BLaER1 treated with 17β-estradiol and CSF1 and Interleukin-3, amounts not matched to agents 10 nM and 100 nM (cell line): ENCODE measurements at regions not wholly inside any gene's neighbourhood (a gene's known extent, or its start where the extent isn't known, plus 50 kb on each side); places are given as distances from the start of the nearest gene placed in this dataset.
A peak's percentile ranks its signal among the peaks of the same experiment; 100 is the strongest.

Source experiments
- H3K27ac ChIP-seq, 11 experiments: shearing (Covaris generic); formaldehyde crosslinking; 2 replicates each; pipeline ENCODE4 v1.8.1; 2022
- H3K27me3 ChIP-seq, 11 experiments: shearing (Covaris generic); formaldehyde crosslinking; 2 replicates each; pipeline ENCODE4 v1.8.1; 2022
- H3K36me3 ChIP-seq, 11 experiments: shearing (Covaris generic); formaldehyde crosslinking; 2 replicates each; pipeline ENCODE4 v1.8.1; 2022
- H3K4me1 ChIP-seq, 10 experiments: shearing (Covaris generic); formaldehyde crosslinking; 2 replicates each; pipeline ENCODE4 v1.8.1; 2022
- H3K4me2 ChIP-seq, 11 experiments: shearing (Covaris generic); formaldehyde crosslinking; 2 replicates each; pipeline ENCODE4 v1.8.1; 2022
- H3K4me3 ChIP-seq, 10 experiments: shearing (Covaris generic); formaldehyde crosslinking; 2 replicates each; pipeline ENCODE4 v1.8.1; 2022
- H3K9ac ChIP-seq, 11 experiments: shearing (Covaris generic); formaldehyde crosslinking; 2 replicates each; pipeline ENCODE4 v1.8.1; 2022
- H3K9me3 ChIP-seq, 11 experiments: shearing (Covaris generic); formaldehyde crosslinking; replicated peaks in 1 of 11; 2 replicates each; pipeline ENCODE4 v1.8.1; 2022
- H4K20me1 ChIP-seq, 11 experiments: shearing (Covaris generic); formaldehyde crosslinking; 2 replicates each; pipeline ENCODE4 v1.8.1; 2022
- Cebpa-rat ChIP-seq, 11 experiments: shearing (Covaris generic); IDR thresholded peaks; 2 replicates each; pipeline ENCODE4 v1.8.1; 2022

GRCh38 chr1:118334506-118334905 lies 149.5 kb upstream of the SPAG17 start:
- no peak overlapping the region for H3K27ac ChIP-seq
- peaks cover 0 to 14% (median 11%) of the 10 kb centered on the region in 10 experiments; a peak in 16 of 20 replicates for H3K4me1 ChIP-seq
- no peak for TF ChIP-seq Cebpa-rat (IDR thresholded peaks at IDR 0.05)
- no peak overlapping the region for H3K9ac ChIP-seq
- no peaks in the 10 kb centered on the region for H4K20me1 ChIP-seq
- no peak overlapping the region for H3K4me3 ChIP-seq
- no peaks in the 10 kb centered on the region for H3K36me3 ChIP-seq
- H3K9me3 ChIP-seq, result no peaks in the 10 kb centered on the region
- H3K27me3 ChIP-seq, result no peaks in the 10 kb centered on the region
- no peak overlapping the region; a peak in 3 of 22 replicates for H3K4me2 ChIP-seq

GRCh38 chr1:118333601-118334210 lies 148.7 kb upstream of the SPAG17 start:
- Histone ChIP-seq H4K20me1 (no peaks in the 10 kb centered on the region), H3K4me1 (peaks cover 0 to 14% (median 11%) of the 10 kb centered on the region in 10 experiments; a peak in 16 of 20 replicates), H3K27ac (no peak overlapping the region), H3K9me3 (no peaks in the 10 kb centered on the region), H3K9ac (no peak overlapping the region), H3K4me3 (no peak overlapping the region), H3K4me2 (no peak overlapping the region), H3K27me3 (no peaks in the 10 kb centered on the region), H3K36me3 (no peaks in the 10 kb centered on the region)
- TF ChIP-seq Cebpa-rat (IDR thresholded peaks at IDR 0.05), result no peak

DNA sequence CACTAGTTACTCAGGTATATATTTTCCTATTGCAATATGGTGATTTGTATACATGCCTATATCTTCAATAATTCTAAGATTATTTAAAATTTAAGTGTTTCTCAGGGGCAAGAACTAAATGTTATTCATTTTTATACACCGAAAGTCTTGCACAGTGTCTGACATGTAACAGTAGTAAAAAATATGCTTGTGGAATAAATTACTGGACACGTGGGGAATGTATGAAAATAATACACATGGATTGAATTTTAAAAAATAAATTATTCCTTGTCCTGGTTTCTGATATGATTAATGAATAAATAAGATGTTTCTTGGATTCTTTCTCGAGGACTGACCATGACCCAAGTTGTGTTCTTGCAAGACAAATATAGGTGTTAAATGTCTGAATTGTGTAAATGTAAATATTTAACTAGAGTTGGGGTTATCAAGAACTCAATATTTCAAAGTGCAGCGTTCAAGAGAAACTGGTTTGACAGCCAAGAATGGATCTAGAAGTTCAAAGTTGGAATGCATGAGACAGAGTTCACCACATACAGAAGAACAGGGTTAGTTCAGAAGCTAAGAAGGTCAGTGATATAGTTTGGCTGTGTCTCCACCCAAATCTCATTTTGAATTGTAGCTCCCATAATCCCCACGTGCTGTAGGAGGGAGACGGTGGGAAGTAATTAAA lies 142.1 kb upstream of the SPAG17 start:
- Histone ChIP-seq H4K20me1 (no peaks in the 10 kb centered on the region), H3K27me3 (no peaks in the 10 kb centered on the region), H3K4me2 (no peak overlapping the region), H3K9me3 (peaks cover 0 to 13% (median 6%) of the 10 kb centered on the region in 11 experiments; a peak in 5 of 22 replicates), H3K9ac (no peak overlapping the region), H3K4me3 (no peak overlapping the region), H3K4me1 (no peaks in the 10 kb centered on the region), H3K27ac (no peak overlapping the region), H3K36me3 (no peaks in the 10 kb centered on the region)
- no peak for TF ChIP-seq Cebpa-rat (IDR thresholded peaks at IDR 0.05)

DNA sequence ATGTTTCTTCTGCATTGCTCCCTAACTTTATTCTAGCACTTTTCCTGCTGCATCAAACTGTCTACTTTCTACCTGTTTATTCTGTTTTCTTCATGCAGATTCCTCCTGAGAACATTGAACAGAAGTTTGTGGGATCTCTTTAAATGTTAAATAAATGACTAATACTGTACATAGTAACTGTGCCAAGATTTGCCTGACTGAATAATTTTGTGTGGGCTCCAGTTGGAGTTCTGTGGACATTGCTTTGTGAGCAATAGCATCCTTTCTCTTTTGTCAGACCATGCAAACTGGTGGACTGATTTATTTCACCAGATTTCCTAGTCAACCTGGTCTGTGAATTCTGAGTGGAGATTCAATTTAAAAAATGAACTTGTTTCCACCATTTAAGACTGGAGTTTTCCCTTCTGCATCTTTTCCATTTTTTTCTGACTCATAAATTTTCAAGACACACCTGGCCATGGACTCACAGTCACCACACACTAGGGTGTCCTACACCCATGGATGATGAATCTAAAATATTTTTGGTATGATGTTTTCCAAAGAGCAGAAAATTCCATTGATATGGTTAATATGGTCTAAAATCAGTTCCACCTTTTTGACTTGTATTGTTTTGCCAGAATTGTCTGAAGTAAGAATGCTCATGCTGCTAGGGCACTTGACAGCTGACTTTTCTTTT lies 140.7 kb upstream of the SPAG17 start:
- no peak for TF ChIP-seq Cebpa-rat (IDR thresholded peaks at IDR 0.05)
- Histone ChIP-seq H3K36me3 (no peaks in the 10 kb centered on the region), H3K4me2 (no peak overlapping the region), H3K4me3 (no peak overlapping the region), H3K27me3 (no peaks in the 10 kb centered on the region), H4K20me1 (no peaks in the 10 kb centered on the region), H3K9ac (no peak overlapping the region), H3K9me3 (peaks cover 0 to 13% (median 6%) of the 10 kb centered on the region in 11 experiments; a peak in 5 of 22 replicates), H3K4me1 (no peaks in the 10 kb centered on the region), H3K27ac (no peak overlapping the region)

DNA sequence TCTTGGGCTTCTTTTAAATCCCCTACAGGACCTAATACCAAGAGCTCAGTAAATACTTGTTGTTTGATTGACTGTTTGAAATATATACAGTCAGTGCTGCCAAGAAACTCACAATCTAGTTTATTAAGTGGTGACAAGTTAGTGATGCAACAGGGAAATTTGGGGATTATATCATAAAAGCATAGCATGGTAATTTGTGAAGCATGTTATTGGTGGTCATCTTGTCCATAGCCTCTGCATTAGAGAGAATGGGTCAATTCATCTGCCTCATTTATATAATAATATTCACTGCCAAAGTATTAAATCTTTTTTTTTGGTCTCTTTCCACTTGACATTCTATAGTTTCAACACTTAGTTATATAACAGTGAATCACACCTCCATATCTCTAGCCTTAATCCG lies 138.2 kb upstream of the SPAG17 start:
- TF ChIP-seq Cebpa-rat (IDR thresholded peaks at IDR 0.05), result no peak
- H3K9me3 ChIP-seq, result peaks cover 0 to 13% (median 6%) of the 10 kb centered on the region in 11 experiments; a peak in 5 of 22 replicates
- H3K27ac ChIP-seq, result no peak overlapping the region
- no peaks in the 10 kb centered on the region for H3K36me3 ChIP-seq
- H3K9ac ChIP-seq, result no peak overlapping the region
- no peak overlapping the region for H3K4me2 ChIP-seq
- H3K4me3 ChIP-seq, result no peak overlapping the region
- peaks cover 0 to 2% (median 0%) of the 10 kb centered on the region in 10 experiments; a peak in 6 of 20 replicates for H3K4me1 ChIP-seq
- H4K20me1 ChIP-seq, result no peaks in the 10 kb centered on the region
- H3K27me3 ChIP-seq, result no peaks in the 10 kb centered on the region

GRCh38 chr1:118322331-118322730 lies 137.3 kb upstream of the SPAG17 start:
- no peaks in the 10 kb centered on the region for H3K27me3 ChIP-seq
- TF ChIP-seq Cebpa-rat (IDR thresholded peaks at IDR 0.05), result no peak
- H3K9me3 ChIP-seq, result peaks cover 0 to 10% (median 3%) of the 10 kb centered on the region in 11 experiments; a peak in 5 of 22 replicates
- H3K36me3 ChIP-seq, result no peaks in the 10 kb centered on the region
- no peak overlapping the region for H3K4me3 ChIP-seq
- no peaks in the 10 kb centered on the region for H4K20me1 ChIP-seq
- H3K4me2 ChIP-seq, result no peak overlapping the region
- H3K27ac ChIP-seq, result no peak overlapping the region
- peaks cover 0 to 11% (median 7%) of the 10 kb centered on the region in 10 experiments; a peak in 11 of 20 replicates for H3K4me1 ChIP-seq
- no peak overlapping the region for H3K9ac ChIP-seq

- H3K4me2 ChIP-seq, result no peak overlapping the region
- no peak for TF ChIP-seq Cebpa-rat (IDR thresholded peaks at IDR 0.05)
- no peaks in the 10 kb centered on the region for H3K36me3 ChIP-seq
- no peak overlapping the region for H3K27ac ChIP-seq
- H3K4me3 ChIP-seq, result no peak overlapping the region
- H3K27me3 ChIP-seq, result no peaks in the 10 kb centered on the region
- H3K4me1 ChIP-seq, result peaks cover 0 to 12% (median 8%) of the 10 kb centered on the region in 10 experiments; a peak in 11 of 20 replicates
- no peak overlapping the region for H3K9ac ChIP-seq
- peaks cover 0 to 8% (median 0%) of the 10 kb centered on the region in 11 experiments; a peak in 3 of 22 replicates for H3K9me3 ChIP-seq
- no peaks in the 10 kb centered on the region for H4K20me1 ChIP-seq
Observed at GRCh38 chr1:118321840-118322239, 136.8 kb upstream of the SPAG17 start.

DNA sequence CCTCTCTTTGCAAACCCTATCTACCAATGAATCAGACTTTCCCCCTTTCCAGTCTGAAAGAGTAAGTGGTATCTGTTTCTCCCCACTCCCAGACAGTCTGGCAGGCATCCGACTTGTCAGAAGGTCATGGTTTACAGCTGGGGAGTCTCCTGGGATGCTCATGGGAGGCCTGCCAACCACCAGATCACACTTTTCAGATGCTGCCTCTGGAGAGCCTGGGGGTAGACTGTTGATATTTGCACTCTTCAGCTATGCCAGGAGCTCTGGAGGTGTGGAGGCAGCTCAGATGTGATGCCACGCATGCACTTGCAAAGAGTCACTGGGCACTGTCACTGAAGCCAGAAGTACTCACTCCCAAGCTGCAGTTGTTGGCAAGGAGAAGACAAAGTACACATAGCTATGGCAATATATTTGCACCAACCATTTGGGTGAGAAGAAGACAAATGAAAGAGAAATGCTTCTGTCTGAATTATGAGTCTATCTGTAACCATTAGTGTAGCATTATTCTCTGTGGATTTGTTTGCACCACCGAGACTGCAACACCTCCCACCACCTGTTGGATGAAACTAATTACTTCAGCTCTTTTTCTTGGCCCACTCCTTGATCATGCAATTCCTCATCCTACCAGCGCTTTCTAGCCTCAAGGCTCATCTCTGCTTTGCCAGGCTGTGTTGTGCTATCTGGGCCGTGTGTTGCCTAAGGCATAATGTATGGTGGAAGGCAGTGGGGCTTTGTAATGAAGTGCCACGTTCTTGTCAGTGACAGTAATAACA lies 133.0 kb upstream of the SPAG17 start:
- no peaks in the 10 kb centered on the region for H3K9me3 ChIP-seq
- no peak for TF ChIP-seq Cebpa-rat (IDR thresholded peaks at IDR 0.05)
- H3K36me3 ChIP-seq, result no peaks in the 10 kb centered on the region
- peaks cover 0 to 12% (median 8%) of the 10 kb centered on the region in 10 experiments; a peak in 11 of 20 replicates for H3K4me1 ChIP-seq
- H3K9ac ChIP-seq, result no peak overlapping the region
- H3K4me3 ChIP-seq, result no peak overlapping the region
- no peaks in the 10 kb centered on the region for H4K20me1 ChIP-seq
- no peaks in the 10 kb centered on the region for H3K27me3 ChIP-seq
- peak overlapping the region in 7 of 11 experiments; percentile 12 to 45 (median 30); a peak in 12 of 22 replicates for H3K4me2 ChIP-seq
- H3K27ac ChIP-seq, result no peak overlapping the region

GRCh38 chr1:118306851-118307250 lies 121.8 kb upstream of the SPAG17 start:
- no peaks in the 10 kb centered on the region for H3K9me3 ChIP-seq

More at GRCh38 chr1:118306851-118307250, 121.8 kb upstream of the SPAG17 start:
- no peak for TF ChIP-seq Cebpa-rat (IDR thresholded peaks at IDR 0.05)
- no peak overlapping the region for H3K27ac ChIP-seq
- no peaks in the 10 kb centered on the region for H3K36me3 ChIP-seq
- no peaks in the 10 kb centered on the region for H3K4me1 ChIP-seq
- no peak overlapping the region for H3K4me2 ChIP-seq
- H3K9ac ChIP-seq, result no peak overlapping the region
- no peaks in the 10 kb centered on the region for H3K27me3 ChIP-seq
- H4K20me1 ChIP-seq, result no peaks in the 10 kb centered on the region
- H3K4me3 ChIP-seq, result no peak overlapping the region
